KOPT-K1 (cell line): ENCODE measurements at regions not wholly inside any gene's neighbourhood (a gene's known extent, or its start where the extent isn't known, plus 50 kb on each side); places are given as distances from the start of the nearest gene placed in this dataset.
"Not testable (repeated sequence)": the region's sequence is repeated elsewhere in the genome, so short reads cannot be mapped to it uniquely, and the experiment has no call there.

Experiments
- H3K27ac ChIP-seq: fragments of 200-600 bp; sonication (generic); 2 replicates; pipeline ENCODE4 v1.5.1; 2016; ENCODE audit warnings: antibody characterized with exemption, mild to moderate bottlenecking, low read depth, low read length; ENCODE audit not compliant: poor library complexity, severe bottlenecking
- H3K36me3 ChIP-seq: fragments of 200-600 bp; sonication (generic); 2 replicates; pipeline ENCODE4 v1.5.1; 2017; ENCODE audit warnings: antibody characterized with exemption, mild to moderate bottlenecking, low read length, moderate library complexity; ENCODE audit not compliant: insufficient read depth
- H3K9me3 ChIP-seq: fragments of 200-600 bp; sonication (generic); 2 replicates; pipeline ENCODE4 v1.5.1; 2017; ENCODE audit warnings: antibody characterized with exemption, low read length, mild to moderate bottlenecking; ENCODE audit not compliant: insufficient read depth, poor library complexity, severe bottlenecking

GRCh38 chr13:84774111-84774510 is 891.8 kb upstream of the SLITRK1 start:
- Histone ChIP-seq H3K9me3 (no peaks in the 10 kb centered on the region), H3K36me3 (no peaks in the 10 kb centered on the region), H3K27ac (no peak overlapping the region)

- H3K9me3 ChIP-seq = no peaks in the 10 kb centered on the region
- H3K27ac ChIP-seq = no peak overlapping the region
- H3K36me3 ChIP-seq = no peaks in the 10 kb centered on the region
Observed at GRCh38 chr13:84760956-84761355, 878.7 kb upstream of the SLITRK1 start.

- Histone ChIP-seq H3K9me3 (no peaks in the 10 kb centered on the region), H3K36me3 (no peaks in the 10 kb centered on the region), H3K27ac (no peak overlapping the region)
Observed at GRCh38 chr13:84749126-84749525, 866.9 kb upstream of the SLITRK1 start.

- Histone ChIP-seq H3K9me3 (no peaks in the 10 kb centered on the region), H3K27ac (no peak overlapping the region), H3K36me3 (no peaks in the 10 kb centered on the region)
Observed at GRCh38 chr13:84745051-84745551, 862.8 kb upstream of the SLITRK1 start.

- no peaks in the 10 kb centered on the region for H3K9me3 ChIP-seq
- no peak overlapping the region for H3K27ac ChIP-seq
- H3K36me3 ChIP-seq = no peaks in the 10 kb centered on the region
Observed at GRCh38 chr13:84744203-84744602, 861.9 kb upstream of the SLITRK1 start.

- Histone ChIP-seq H3K27ac (no peak overlapping the region), H3K36me3 (no peaks in the 10 kb centered on the region), H3K9me3 (no peaks in the 10 kb centered on the region)
Observed at GRCh38 chr13:84741253-84741652, 859.0 kb upstream of the SLITRK1 start.

GRCh38 chr13:84739021-84739420 is 856.7 kb upstream of the SLITRK1 start:
- no peaks in the 10 kb centered on the region for H3K9me3 ChIP-seq
- H3K36me3 ChIP-seq = no peaks in the 10 kb centered on the region
- H3K27ac ChIP-seq = no peak overlapping the region

GRCh38 chr13:84737661-84738060 is 855.4 kb upstream of the SLITRK1 start:
- Histone ChIP-seq H3K27ac (no peak overlapping the region), H3K36me3 (no peaks in the 10 kb centered on the region), H3K9me3 (no peaks in the 10 kb centered on the region)

- no peak overlapping the region for H3K27ac ChIP-seq
- no peaks in the 10 kb centered on the region for H3K9me3 ChIP-seq
- no peaks in the 10 kb centered on the region for H3K36me3 ChIP-seq
Observed at GRCh38 chr13:84730376-84730775, 848.1 kb upstream of the SLITRK1 start.

- Histone ChIP-seq H3K27ac (no peak overlapping the region), H3K36me3 (no peaks in the 10 kb centered on the region), H3K9me3 (no peaks in the 10 kb centered on the region)
Observed at GRCh38 chr13:84705982-84706710, 823.9 kb upstream of the SLITRK1 start.

- H3K9me3 ChIP-seq = no peaks in the 10 kb centered on the region
- no peaks in the 10 kb centered on the region for H3K36me3 ChIP-seq
- H3K27ac ChIP-seq = no peak overlapping the region
Observed at GRCh38 chr13:84702174-84702573, 819.9 kb upstream of the SLITRK1 start.

GRCh38 chr13:84697591-84697990 is 815.3 kb upstream of the SLITRK1 start:
- H3K27ac ChIP-seq, H3K36me3 ChIP-seq, H3K9me3 ChIP-seq: not testable (repeated sequence)

GRCh38 chr13:84686973-84687372 is 804.7 kb upstream of the SLITRK1 start:
- no peaks in the 10 kb centered on the region for H3K9me3 ChIP-seq
- H3K36me3 ChIP-seq = no peaks in the 10 kb centered on the region
- H3K27ac ChIP-seq = no peak overlapping the region

GRCh38 chr13:84686458-84686857 is 804.2 kb upstream of the SLITRK1 start:
- H3K9me3 ChIP-seq = no peaks in the 10 kb centered on the region
- H3K27ac ChIP-seq = no peak overlapping the region
- H3K36me3 ChIP-seq = no peaks in the 10 kb centered on the region

GRCh38 chr13:84684804-84685203 is 802.5 kb upstream of the SLITRK1 start:
- Histone ChIP-seq H3K9me3 (no peaks in the 10 kb centered on the region), H3K27ac (no peak overlapping the region)

GRCh38 chr13:84684048-84684662 is 801.9 kb upstream of the SLITRK1 start:
- Histone ChIP-seq H3K27ac (no peak overlapping the region), H3K36me3 (no peaks in the 10 kb centered on the region), H3K9me3 (no peaks in the 10 kb centered on the region)

More at GRCh38 chr13:84684804-84685203, 802.5 kb upstream of the SLITRK1 start:
- H3K36me3 ChIP-seq = no peaks in the 10 kb centered on the region
